SK-N-SH (cell line): ENCODE measurements at regions not wholly inside any gene's neighbourhood (a gene's known extent, or its start where the extent isn't known, plus 50 kb on each side); places are given as distances from the start of the nearest gene placed in this dataset.
A peak's percentile ranks its signal among the peaks of the same experiment; 100 is the strongest.

Experiments
- CTCF ChIA-PET: fragments of 300-600, 350-600 bp; formaldehyde crosslinking; extraction: SDS; loops from one replicate; lab custom pipeline; 2021; lab: Yijun Ruan, JAX
- POLR2A ChIA-PET: fragments of 350-600 bp; sonication (Branson Sonifier 250); formaldehyde crosslinking; extraction: SDS; loops from one replicate; lab custom pipeline; 2020; ENCODE audit warnings: antibody characterized with exemption, inconsistent platforms; lab: Yijun Ruan, JAX
- DNase-seq: peaks from one replicate; pipeline ENCODE4 v3.0.0; 2012
- H2AFZ ChIP-seq: fragments of 200-600 bp; sonication (generic); 2 replicates; pipeline ENCODE4 v1.8.1; 2016; ENCODE audit warnings: antibody characterized with exemption, mild to moderate bottlenecking, low read depth
- H3F3A ChIP-seq: fragments of 200-600 bp; sonication (generic); replicated peaks from 2 replicates; pipeline ENCODE3; 2016; ENCODE audit warnings: antibody characterized with exemption, mild to moderate bottlenecking; ENCODE audit not compliant: insufficient read depth
- H3K27ac ChIP-seq, 2 experiments: fragments of 200-500 bp in 1 of 2; fragments of 200-600 bp in 1 of 2; sonication (Bioruptor generic) in 1 of 2; sonication (generic), shearing (Covaris generic) in 1 of 2; 2 replicates each; pipeline versions ENCODE4 v1.5.1 to v1.6.1; 2014 to 2016; ENCODE audit warnings: low read depth in 2 of 2, inconsistent platforms in 1 of 2, low read length in 1 of 2, mild to moderate bottlenecking in 1 of 2, mixed read lengths in 1 of 2
- H3K27me3 ChIP-seq: fragments of 200-600 bp; sonication (generic), shearing (Covaris generic); 2 replicates; pipeline ENCODE4 v1.6.1; 2016; ENCODE audit warnings: mixed run types; ENCODE audit not compliant: insufficient read depth
- H3K36me3 ChIP-seq, 2 experiments: fragments of 200-500 bp in 1 of 2; fragments of 200-600 bp in 1 of 2; sonication (Bioruptor generic) in 1 of 2; sonication (generic) in 1 of 2; replicated peaks in 1 of 2; 2 replicates each; pipeline versions ENCODE3 to v1.5.1; 2014 to 2016; ENCODE audit warnings: low read length in 1 of 2, mild to moderate bottlenecking in 1 of 2; ENCODE audit not compliant: insufficient read depth in 2 of 2, control insufficient read depth in 1 of 2
- H3K4me1 ChIP-seq, 2 experiments: fragments of 200-500 bp in 1 of 2; fragments of 200-600 bp in 1 of 2; sonication (Bioruptor generic) in 1 of 2; sonication (generic), shearing (Covaris generic) in 1 of 2; 2 replicates each; pipeline versions ENCODE4 v1.5.1 to v1.6.1; 2014 to 2016; ENCODE audit warnings: low read depth in 1 of 2, low read length in 1 of 2, mixed run types in 1 of 2; ENCODE audit not compliant: insufficient read depth in 2 of 2, control insufficient read depth in 1 of 2
- H3K4me2 ChIP-seq: fragments of 200-600 bp; sonication (generic), shearing (Covaris generic); 2 replicates; pipeline ENCODE4 v1.6.1; 2017; ENCODE audit warnings: mixed run types
- H3K4me3 ChIP-seq, 2 experiments: fragments of 200-500 bp in 1 of 2; fragments of 200-600 bp in 1 of 2; sonication (Bioruptor generic) in 1 of 2; sonication (generic), shearing (Covaris generic) in 1 of 2; 2 replicates each; pipeline versions ENCODE4 v1.5.1 to v1.8.1; 2014 to 2016; ENCODE audit warnings: low read depth in 2 of 2, inconsistent platforms in 1 of 2, low read length in 1 of 2, mild to moderate bottlenecking in 1 of 2, mixed read lengths in 1 of 2, moderate library complexity in 1 of 2
- H3K79me2 ChIP-seq: fragments of 200-600 bp; sonication (generic); 2 replicates; pipeline ENCODE4 v1.8.1; 2017; ENCODE audit warnings: mild to moderate bottlenecking; ENCODE audit not compliant: insufficient read depth
- H3K9ac ChIP-seq: fragments of 200-600 bp; sonication (generic); 2 replicates; pipeline ENCODE4 v1.6.1; 2017; ENCODE audit warnings: mixed run types
- H3K9me2 ChIP-seq: fragments of 200-600 bp; sonication (generic); 2 replicates; pipeline ENCODE4 v1.6.1; 2017; ENCODE audit warnings: mixed run types
- H3K9me3 ChIP-seq: fragments of 200-600 bp; sonication (generic); 2 replicates; pipeline ENCODE4 v1.6.1; 2017; ENCODE audit warnings: mixed run types, mild to moderate bottlenecking, moderate library complexity
- H4K20me1 ChIP-seq: fragments of 200-600 bp; sonication (generic); 2 replicates; pipeline ENCODE4 v1.6.1; 2017; ENCODE audit warnings: mild to moderate bottlenecking, mixed run types; ENCODE audit not compliant: insufficient read depth
- CHD2 ChIP-seq: fragments of 150-350 bp; IDR thresholded peaks from 2 replicates; pipeline ENCODE4 v1.6.1; 2018; ENCODE audit warnings: low read length; ENCODE audit not compliant: partially characterized antibody
- EZH2phosphoT487 ChIP-seq: fragments of 200-600 bp; sonication (generic); IDR thresholded peaks from 2 replicates; pipeline ENCODE4 v1.6.1; 2017; ENCODE audit warnings: low read depth, mixed run types, mild to moderate bottlenecking, antibody characterized with exemption, moderate library complexity, borderline replicate concordance
- FOXM1 ChIP-seq: IDR thresholded peaks from 2 replicates; pipeline ENCODE4 v1.4.0; 2012; ENCODE audit warnings: low read depth, mild to moderate bottlenecking
- GATA2 ChIP-seq: sonication (generic); formaldehyde crosslinking; IDR thresholded peaks from 2 replicates; pipeline ENCODE4 v1.5.0; 2020; ENCODE audit warnings: mild to moderate bottlenecking, missing genetic modification reagents
- NRF1 ChIP-seq: IDR thresholded peaks from 2 replicates; pipeline ENCODE4 v1.6.1; 2012; ENCODE audit warnings: low read depth, mild to moderate bottlenecking, low read length
- PBX3 ChIP-seq: IDR thresholded peaks from 2 replicates; pipeline ENCODE4; 2012
- POLR2AphosphoS5 ChIP-seq: IDR thresholded peaks from 2 replicates; pipeline ENCODE4 v1.6.1; 2012; ENCODE audit warnings: low read depth, low read length
- REST ChIP-seq: IDR thresholded peaks from 2 replicates; pipeline ENCODE4 v1.6.1; 2012; ENCODE audit warnings: mild to moderate bottlenecking, low read depth, low read length, moderate library complexity
- RFX5 ChIP-seq: IDR thresholded peaks from 2 replicates; pipeline ENCODE4 v1.6.1; 2012; ENCODE audit warnings: mild to moderate bottlenecking, improper control_type of control experiment, low read length
- SIN3A ChIP-seq: IDR thresholded peaks from 2 replicates; pipeline ENCODE4 v1.6.1; 2012; ENCODE audit warnings: low read depth, mild to moderate bottlenecking, low read length, moderate library complexity, borderline replicate concordance
- TAF1 ChIP-seq: IDR thresholded peaks from 2 replicates; pipeline ENCODE4 v1.6.1; 2012; ENCODE audit warnings: low read depth, mild to moderate bottlenecking, low read length, moderate library complexity, borderline replicate concordance
- TCF12 ChIP-seq: IDR thresholded peaks from 2 replicates; pipeline ENCODE4 v1.4.0; 2012
- TEAD4 ChIP-seq: IDR thresholded peaks from 2 replicates; pipeline ENCODE4 v1.4.0; 2012; ENCODE audit warnings: mild to moderate bottlenecking, borderline replicate concordance; ENCODE audit not compliant: insufficient read depth
- USF2 ChIP-seq: fragments of 150-350 bp; IDR thresholded peaks from 2 replicates; pipeline ENCODE4 v1.6.1; 2017; ENCODE audit warnings: antibody characterized with exemption, low read length, low read depth, borderline replicate concordance
- YY1 ChIP-seq: IDR thresholded peaks from 2 replicates; pipeline ENCODE4 v1.4.0; 2012; ENCODE audit warnings: low read depth, mild to moderate bottlenecking
- whole genome bisulfite sequencing: methylation state at CpG from one replicate; pipeline ENCODE4 v1.1.6; 2017; ENCODE audit warnings: low lambda C conversion rate; 5-methylcytosine and 5-hydroxymethylcytosine counted together
- TF ChIP-seq, protein P1 (sequence below): IDR thresholded peaks from 2 replicates; pipeline ENCODE4 v1.4.0; 2012; ENCODE audit warnings: low read depth
- TF ChIP-seq, protein P2 (sequence below): IDR thresholded peaks from 2 replicates; pipeline ENCODE4 v1.4.0; 2012; ENCODE audit warnings: low read depth, borderline replicate concordance

DNA sequence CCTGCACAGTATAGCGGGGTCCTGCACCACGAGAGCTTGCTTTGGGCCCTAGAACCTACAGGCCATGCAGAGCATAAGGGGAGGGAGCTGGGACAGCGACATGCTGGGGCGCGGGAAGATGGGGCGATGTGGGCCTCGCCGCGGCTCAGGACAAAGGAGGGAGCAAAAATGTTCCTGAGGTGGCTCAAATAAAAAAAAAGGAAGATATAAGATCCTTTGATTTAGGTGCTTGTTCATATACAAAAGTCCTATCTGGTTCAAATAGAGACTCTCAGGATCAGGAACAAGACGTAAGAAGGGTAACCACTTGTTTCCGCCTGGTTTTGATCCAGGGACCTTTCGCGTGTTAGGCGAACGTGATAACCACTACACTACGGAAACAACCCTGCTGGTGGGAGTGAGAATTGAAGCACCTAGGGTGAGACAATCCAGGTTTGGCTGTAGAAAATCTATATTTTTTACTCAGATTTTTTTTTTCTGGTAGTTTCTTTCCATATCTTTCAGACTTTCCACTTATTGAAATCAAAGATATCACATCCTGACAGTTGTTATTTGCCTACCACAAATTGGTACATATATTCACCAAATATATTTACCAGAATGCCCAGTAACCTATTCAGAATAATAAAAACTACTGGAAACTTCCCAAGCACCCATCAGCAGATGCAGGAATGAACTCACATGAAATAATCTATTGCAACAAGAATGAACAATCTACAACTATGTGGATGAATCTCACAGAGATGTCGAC lies 177.9 kb upstream of the ZNF184 start (continued):
- TF ChIP-seq EZH2phosphoT487 (no peak), POLR2AphosphoS5 (no peak), TEAD4 (peak; percentile 86; the same call in 1 of the 2 replicates), REST (no peak)

GRCh38 chr6:27644528-27644927 lies 171.6 kb upstream of the ZNF184 start:
- POLR2A ChIA-PET: no interaction called here
- Histone ChIP-seq H3K4me1 (no peaks in the 10 kb centered on the region), H3K27me3 (peaks cover 43% of the 10 kb centered on the region), H3K36me3 (no peaks in the 10 kb centered on the region), H3K9me2 (no peaks in the 10 kb centered on the region), H3F3A (no peaks in the 10 kb centered on the region), H3K79me2 (no peaks in the 10 kb centered on the region), H3K4me2 (no peak overlapping the region), H3K27ac (no peak overlapping the region), H3K4me3 (no peak overlapping the region), H3K9ac (no peak overlapping the region), H3K9me3 (no peaks in the 10 kb centered on the region), H2AFZ (no peak overlapping the region), H4K20me1 (no peaks in the 10 kb centered on the region)
- CTCF ChIA-PET: no interaction called here
- DNase-seq: no peak
- 26% methylated on average over 6 of the region's 6 CpGs for WGBS
- TF ChIP-seq, protein P1, sequence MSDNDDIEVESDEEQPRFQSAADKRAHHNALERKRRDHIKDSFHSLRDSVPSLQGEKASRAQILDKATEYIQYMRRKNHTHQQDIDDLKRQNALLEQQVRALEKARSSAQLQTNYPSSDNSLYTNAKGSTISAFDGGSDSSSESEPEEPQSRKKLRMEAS: no peak
- TF ChIP-seq FOXM1: no peak
- TF ChIP-seq RFX5: no peak
- TF ChIP-seq, protein P2, sequence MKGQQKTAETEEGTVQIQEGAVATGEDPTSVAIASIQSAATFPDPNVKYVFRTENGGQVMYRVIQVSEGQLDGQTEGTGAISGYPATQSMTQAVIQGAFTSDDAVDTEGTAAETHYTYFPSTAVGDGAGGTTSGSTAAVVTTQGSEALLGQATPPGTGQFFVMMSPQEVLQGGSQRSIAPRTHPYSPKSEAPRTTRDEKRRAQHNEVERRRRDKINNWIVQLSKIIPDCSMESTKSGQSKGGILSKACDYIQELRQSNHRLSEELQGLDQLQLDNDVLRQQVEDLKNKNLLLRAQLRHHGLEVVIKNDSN: no peak
- TF ChIP-seq CHD2: no peak
- no peak for TF ChIP-seq GATA2 (CRISPR knock-in tag)
- no peak for TF ChIP-seq USF2
- no peak for TF ChIP-seq TAF1
- TF ChIP-seq TCF12: no peak
- TF ChIP-seq EZH2phosphoT487: no peak
- TF ChIP-seq SIN3A: no peak
- no peak for TF ChIP-seq TEAD4
- TF ChIP-seq YY1: no peak
- no peak for TF ChIP-seq NRF1
- no peak for TF ChIP-seq PBX3
- TF ChIP-seq POLR2AphosphoS5: no peak
